Fibroblast of mammary gland (primary cell): ENCODE measurements at regions not wholly inside any gene's neighbourhood (a gene's known extent, or its start where the extent isn't known, plus 50 kb on each side); places are given as distances from the start of the nearest gene placed in this dataset.

Experiments used
- DNase-seq: peaks from one replicate; pipeline ENCODE4 v3.0.0-alpha.2; 2010; ENCODE audit warnings: low read depth
- H3K4me3 ChIP-seq: 2 replicates; pipeline ENCODE4 v1.5.1; 2011; ENCODE audit warnings: low read depth, mild to moderate bottlenecking, low read length, moderate library complexity; ENCODE audit not compliant: control insufficient read depth
- CTCF ChIP-seq: conservative IDR thresholded peaks from 2 replicates; pipeline ENCODE4 v1.5.1; 2011; ENCODE audit warnings: low read depth, low read length, inconsistent platforms; ENCODE audit not compliant: control insufficient read depth, insufficient read depth

GRCh38 chr1:192521734-192522133, 53.8 kb upstream of the RGS1 start:
- DNase-seq = no peak
- TF ChIP-seq CTCF = no peak
- H3K4me3 ChIP-seq = no peak overlapping the region

GRCh38 chr1:192522673-192523072, 52.9 kb upstream of the RGS1 start:
- no peak for TF ChIP-seq CTCF
- DNase-seq = no peak

GRCh38 chr1:192524223-192524622, 51.4 kb upstream of the RGS1 start:
- no peak overlapping the region for H3K4me3 ChIP-seq
- TF ChIP-seq CTCF = no peak
- no peak for DNase-seq

More at GRCh38 chr1:192522673-192523072, 52.9 kb upstream of the RGS1 start:
- H3K4me3 ChIP-seq = no peak overlapping the region
